ENCODE measurements at regions not wholly inside any gene's neighbourhood (a gene's known extent, or its start where the extent isn't known, plus 50 kb on each side); places are given as distances from the start of the nearest gene placed in this dataset.

GRCh38 chr9:89659473-89659872 lies 54.7 kb downstream of the GADD45G start (continued):
- TF ChIP-seq, protein P1, sequence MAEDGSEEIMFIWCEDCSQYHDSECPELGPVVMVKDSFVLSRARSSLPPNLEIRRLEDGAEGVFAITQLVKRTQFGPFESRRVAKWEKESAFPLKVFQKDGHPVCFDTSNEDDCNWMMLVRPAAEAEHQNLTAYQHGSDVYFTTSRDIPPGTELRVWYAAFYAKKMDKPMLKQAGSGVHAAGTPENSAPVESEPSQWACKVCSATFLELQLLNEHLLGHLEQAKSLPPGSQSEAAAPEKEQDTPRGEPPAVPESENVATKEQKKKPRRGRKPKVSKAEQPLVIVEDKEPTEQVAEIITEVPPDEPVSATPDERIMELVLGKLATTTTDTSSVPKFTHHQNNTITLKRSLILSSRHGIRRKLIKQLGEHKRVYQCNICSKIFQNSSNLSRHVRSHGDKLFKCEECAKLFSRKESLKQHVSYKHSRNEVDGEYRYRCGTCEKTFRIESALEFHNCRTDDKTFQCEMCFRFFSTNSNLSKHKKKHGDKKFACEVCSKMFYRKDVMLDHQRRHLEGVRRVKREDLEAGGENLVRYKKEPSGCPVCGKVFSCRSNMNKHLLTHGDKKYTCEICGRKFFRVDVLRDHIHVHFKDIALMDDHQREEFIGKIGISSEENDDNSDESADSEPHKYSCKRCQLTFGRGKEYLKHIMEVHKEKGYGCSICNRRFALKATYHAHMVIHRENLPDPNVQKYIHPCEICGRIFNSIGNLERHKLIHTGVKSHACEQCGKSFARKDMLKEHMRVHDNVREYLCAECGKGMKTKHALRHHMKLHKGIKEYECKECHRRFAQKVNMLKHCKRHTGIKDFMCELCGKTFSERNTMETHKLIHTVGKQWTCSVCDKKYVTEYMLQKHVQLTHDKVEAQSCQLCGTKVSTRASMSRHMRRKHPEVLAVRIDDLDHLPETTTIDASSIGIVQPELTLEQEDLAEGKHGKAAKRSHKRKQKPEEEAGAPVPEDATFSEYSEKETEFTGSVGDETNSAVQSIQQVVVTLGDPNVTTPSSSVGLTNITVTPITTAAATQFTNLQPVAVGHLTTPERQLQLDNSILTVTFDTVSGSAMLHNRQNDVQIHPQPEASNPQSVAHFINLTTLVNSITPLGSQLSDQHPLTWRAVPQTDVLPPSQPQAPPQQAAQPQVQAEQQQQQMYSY (CRISPR knock-in tag; IDR thresholded peaks at IDR 0.05), result no peak
- TF ChIP-seq, protein P2, sequence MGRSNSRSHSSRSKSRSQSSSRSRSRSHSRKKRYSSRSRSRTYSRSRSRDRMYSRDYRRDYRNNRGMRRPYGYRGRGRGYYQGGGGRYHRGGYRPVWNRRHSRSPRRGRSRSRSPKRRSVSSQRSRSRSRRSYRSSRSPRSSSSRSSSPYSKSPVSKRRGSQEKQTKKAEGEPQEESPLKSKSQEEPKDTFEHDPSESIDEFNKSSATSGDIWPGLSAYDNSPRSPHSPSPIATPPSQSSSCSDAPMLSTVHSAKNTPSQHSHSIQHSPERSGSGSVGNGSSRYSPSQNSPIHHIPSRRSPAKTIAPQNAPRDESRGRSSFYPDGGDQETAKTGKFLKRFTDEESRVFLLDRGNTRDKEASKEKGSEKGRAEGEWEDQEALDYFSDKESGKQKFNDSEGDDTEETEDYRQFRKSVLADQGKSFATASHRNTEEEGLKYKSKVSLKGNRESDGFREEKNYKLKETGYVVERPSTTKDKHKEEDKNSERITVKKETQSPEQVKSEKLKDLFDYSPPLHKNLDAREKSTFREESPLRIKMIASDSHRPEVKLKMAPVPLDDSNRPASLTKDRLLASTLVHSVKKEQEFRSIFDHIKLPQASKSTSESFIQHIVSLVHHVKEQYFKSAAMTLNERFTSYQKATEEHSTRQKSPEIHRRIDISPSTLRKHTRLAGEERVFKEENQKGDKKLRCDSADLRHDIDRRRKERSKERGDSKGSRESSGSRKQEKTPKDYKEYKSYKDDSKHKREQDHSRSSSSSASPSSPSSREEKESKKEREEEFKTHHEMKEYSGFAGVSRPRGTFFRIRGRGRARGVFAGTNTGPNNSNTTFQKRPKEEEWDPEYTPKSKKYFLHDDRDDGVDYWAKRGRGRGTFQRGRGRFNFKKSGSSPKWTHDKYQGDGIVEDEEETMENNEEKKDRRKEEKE (IDR thresholded peaks at IDR 0.05), result no peak
- TF ChIP-seq GATAD2B (conservative IDR thresholded peaks at IDR 0.05; ENCODE audit: low read depth) (no peak), CREB1 (IDR thresholded peaks at IDR 0.05; ENCODE audit: low read depth) (no peak), RAD21 (IDR thresholded peaks at IDR 0.05; ENCODE audit: insufficient read depth, low read depth, low read length) (no peak), PAX8 (IDR thresholded peaks at IDR 0.05) (no peak)
- TF ChIP-seq, protein P3, sequence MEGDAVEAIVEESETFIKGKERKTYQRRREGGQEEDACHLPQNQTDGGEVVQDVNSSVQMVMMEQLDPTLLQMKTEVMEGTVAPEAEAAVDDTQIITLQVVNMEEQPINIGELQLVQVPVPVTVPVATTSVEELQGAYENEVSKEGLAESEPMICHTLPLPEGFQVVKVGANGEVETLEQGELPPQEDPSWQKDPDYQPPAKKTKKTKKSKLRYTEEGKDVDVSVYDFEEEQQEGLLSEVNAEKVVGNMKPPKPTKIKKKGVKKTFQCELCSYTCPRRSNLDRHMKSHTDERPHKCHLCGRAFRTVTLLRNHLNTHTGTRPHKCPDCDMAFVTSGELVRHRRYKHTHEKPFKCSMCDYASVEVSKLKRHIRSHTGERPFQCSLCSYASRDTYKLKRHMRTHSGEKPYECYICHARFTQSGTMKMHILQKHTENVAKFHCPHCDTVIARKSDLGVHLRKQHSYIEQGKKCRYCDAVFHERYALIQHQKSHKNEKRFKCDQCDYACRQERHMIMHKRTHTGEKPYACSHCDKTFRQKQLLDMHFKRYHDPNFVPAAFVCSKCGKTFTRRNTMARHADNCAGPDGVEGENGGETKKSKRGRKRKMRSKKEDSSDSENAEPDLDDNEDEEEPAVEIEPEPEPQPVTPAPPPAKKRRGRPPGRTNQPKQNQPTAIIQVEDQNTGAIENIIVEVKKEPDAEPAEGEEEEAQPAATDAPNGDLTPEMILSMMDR (IDR thresholded peaks at IDR 0.05 in 2 of 3, conservative IDR thresholded peaks at IDR 0.05 in 1 of 3; ENCODE audit: control insufficient read depth in 2 of 3, extremely low read depth in 1 of 3, insufficient read depth in 1 of 3, low read depth in 3 of 3, low read length in 3 of 3), result no peak
